Glutamatergic neuron (in vitro differentiated cells): ENCODE measurements at regions not wholly inside any gene's neighbourhood (a gene's known extent, or its start where the extent isn't known, plus 50 kb on each side); places are given as distances from the start of the nearest gene placed in this dataset.

ENCODE experiments used
- DNase-seq: peaks from one replicate; pipeline ENCODE4 v3.0.0; 2022
- H3K27ac Mint-ChIP-seq: one replicate; pipeline ENCODE4 v1.8.0; 2020; ENCODE audit warnings: mild to moderate bottlenecking, mixed read lengths, inconsistent platforms; ENCODE audit not compliant: unreplicated experiment
- H3K27me3 Mint-ChIP-seq: one replicate; pipeline ENCODE4 v1.8.0; 2020; ENCODE audit warnings: mild to moderate bottlenecking, moderate library complexity, mixed read lengths, inconsistent platforms; ENCODE audit not compliant: unreplicated experiment
- H3K36me3 Mint-ChIP-seq: one replicate; pipeline ENCODE4 v1.8.0; 2020; ENCODE audit warnings: mild to moderate bottlenecking, mixed read lengths, inconsistent platforms; ENCODE audit not compliant: unreplicated experiment
- H3K4me1 Mint-ChIP-seq: one replicate; pipeline ENCODE4 v1.8.0; 2020; ENCODE audit warnings: mild to moderate bottlenecking, low read depth, mixed read lengths, inconsistent platforms; ENCODE audit not compliant: unreplicated experiment
- H3K4me3 Mint-ChIP-seq: one replicate; pipeline ENCODE4 v1.8.0; 2020; ENCODE audit warnings: mild to moderate bottlenecking, mixed read lengths, inconsistent platforms; ENCODE audit not compliant: unreplicated experiment
- H3K9me3 Mint-ChIP-seq: one replicate; pipeline ENCODE4 v1.8.0; 2020; ENCODE audit warnings: mild to moderate bottlenecking, moderate library complexity, mixed read lengths, inconsistent platforms; ENCODE audit not compliant: unreplicated experiment
- CTCF ChIP-seq: fragments of 200-600 bp; sonication (generic); IDR thresholded peaks from one replicate; pipeline ENCODE4 v1.5.0; 2021; ENCODE audit not compliant: partially characterized antibody, unreplicated experiment

DNA sequence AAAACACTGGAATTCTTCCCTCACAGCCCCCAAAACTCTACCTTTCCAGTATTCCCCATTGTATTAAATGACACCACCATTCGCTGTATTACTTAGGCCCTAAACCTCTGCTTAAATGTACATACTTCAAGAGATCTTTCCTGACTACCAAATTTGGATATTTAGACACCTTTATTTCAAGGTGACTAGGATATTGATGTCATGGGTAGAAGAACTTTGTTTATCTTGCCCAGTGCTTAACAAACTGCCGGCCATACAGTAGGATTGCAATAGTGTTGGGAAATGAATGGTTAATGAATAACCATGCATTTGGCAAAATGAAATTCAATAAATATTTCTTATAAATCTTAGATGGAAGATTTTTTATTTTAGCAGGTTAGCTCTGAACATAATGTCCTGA is 86.2 kb upstream of the CA10 start:
- no peak for DNase-seq
- Mint-ChIP-seq H3K4me1 (peaks cover 13% of the 10 kb centered on the region), H3K36me3 (no peaks in the 10 kb centered on the region), H3K9me3 (no peaks in the 10 kb centered on the region), H3K27ac (no peak overlapping the region), H3K27me3 (no peaks in the 10 kb centered on the region), H3K4me3 (no peak overlapping the region)
- TF ChIP-seq CTCF, result no peak

GRCh38 chr17:52242268-52242667 is 83.8 kb upstream of the CA10 start:
- H3K4me1 Mint-ChIP-seq, result peaks cover 23% of the 10 kb centered on the region
- no peaks in the 10 kb centered on the region for H3K27me3 Mint-ChIP-seq
- no peaks in the 10 kb centered on the region for H3K36me3 Mint-ChIP-seq
- no peak for DNase-seq
- no peak overlapping the region for H3K27ac Mint-ChIP-seq
- H3K9me3 Mint-ChIP-seq, result no peaks in the 10 kb centered on the region
- no peak for TF ChIP-seq CTCF
- no peak overlapping the region for H3K4me3 Mint-ChIP-seq

- TF ChIP-seq CTCF, result no peak
- Mint-ChIP-seq H3K9me3 (no peaks in the 10 kb centered on the region), H3K4me3 (peak overlapping the region; percentile 52)
Observed at GRCh38 chr17:52237151-52237550, 78.6 kb upstream of the CA10 start.

GRCh38 chr17:52235516-52235915 is 77.0 kb upstream of the CA10 start:
- H3K36me3 Mint-ChIP-seq, result no peaks in the 10 kb centered on the region
- H3K4me1 Mint-ChIP-seq, result peaks cover 39% of the 10 kb centered on the region
- TF ChIP-seq CTCF, result no peak
- no peaks in the 10 kb centered on the region for H3K9me3 Mint-ChIP-seq
- H3K27me3 Mint-ChIP-seq, result no peaks in the 10 kb centered on the region
- H3K27ac Mint-ChIP-seq, result peak overlapping the region; percentile 49
- no peak overlapping the region for H3K4me3 Mint-ChIP-seq
- peak; percentile 29 for DNase-seq

More at GRCh38 chr17:52237151-52237550, 78.6 kb upstream of the CA10 start:
- Mint-ChIP-seq H3K4me1 (peaks cover 44% of the 10 kb centered on the region), H3K36me3 (no peaks in the 10 kb centered on the region), H3K27me3 (no peaks in the 10 kb centered on the region), H3K27ac (peak overlapping the region; percentile 91)
- DNase-seq, result peak; percentile 24

GRCh38 chr17:52233632-52234031 is 75.1 kb upstream of the CA10 start:
- Mint-ChIP-seq H3K9me3 (no peaks in the 10 kb centered on the region), H3K4me3 (no peak overlapping the region), H3K27me3 (no peaks in the 10 kb centered on the region)

More at GRCh38 chr17:52233632-52234031, 75.1 kb upstream of the CA10 start:
- Mint-ChIP-seq H3K36me3 (no peaks in the 10 kb centered on the region), H3K4me1 (peaks cover 37% of the 10 kb centered on the region), H3K27ac (no peak overlapping the region)
- TF ChIP-seq CTCF, result no peak
- no peak for DNase-seq
